GM19463 (cell line): ENCODE measurements at regions not wholly inside any gene's neighbourhood (a gene's known extent, or its start where the extent isn't known, plus 50 kb on each side); places are given as distances from the start of the nearest gene placed in this dataset.
"Not testable (repeated sequence)": the region's sequence is repeated elsewhere in the genome, so short reads cannot be mapped to it uniquely, and the experiment has no call there.

Experiments used
- ATAC-seq: cut with Tn5 transposase; IDR thresholded peaks from one replicate; pipeline ENCODE4 v1.9.1; 2021; ENCODE audit warnings: mild to moderate bottlenecking, moderate library complexity; ENCODE audit not compliant: unreplicated experiment

DNA sequence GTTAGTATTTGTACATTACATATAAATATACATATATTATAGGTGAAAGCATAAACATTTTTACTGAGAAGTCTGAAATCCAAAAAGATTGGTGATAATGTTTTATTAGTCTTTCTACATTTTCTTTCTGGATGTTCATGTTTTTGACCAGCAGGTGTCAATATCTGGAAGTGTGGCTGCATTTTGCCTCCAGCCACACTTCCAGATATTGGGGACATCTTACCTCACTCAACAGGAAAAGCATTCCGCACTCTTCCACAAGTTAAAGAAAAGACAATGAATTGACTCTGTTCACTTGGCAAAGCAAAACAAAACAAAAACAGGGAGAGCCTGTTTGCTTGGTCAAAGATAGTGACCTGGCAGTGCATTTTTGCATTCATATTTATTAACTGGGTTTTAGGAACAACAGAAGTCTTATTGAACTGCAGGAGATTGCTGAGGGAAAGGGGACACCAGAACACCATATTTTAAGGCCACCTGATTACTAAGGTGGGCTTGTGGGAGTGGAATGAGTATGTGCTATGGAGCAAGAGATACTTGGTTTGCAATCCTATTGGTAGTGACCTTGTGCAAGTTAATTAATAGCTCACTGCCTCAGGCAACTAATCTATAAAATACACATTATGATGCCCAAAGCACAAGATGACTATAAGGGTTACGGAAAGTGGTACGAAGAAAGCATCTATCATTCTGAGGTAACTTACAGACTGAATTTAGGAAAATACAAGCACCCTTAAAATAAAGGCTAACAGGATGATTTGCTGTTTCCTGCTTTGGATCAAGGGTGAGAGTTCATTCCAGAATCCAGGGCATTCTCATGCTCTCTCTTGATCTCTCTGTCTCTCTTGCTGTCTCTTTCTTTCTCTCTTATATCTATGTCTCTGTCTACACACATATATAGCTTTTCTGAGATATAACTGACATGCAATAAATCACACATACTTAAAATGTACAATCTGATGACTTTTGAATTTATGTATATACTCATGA is 389.9 kb upstream of the EMCN start:
- no peak for ATAC-seq

DNA sequence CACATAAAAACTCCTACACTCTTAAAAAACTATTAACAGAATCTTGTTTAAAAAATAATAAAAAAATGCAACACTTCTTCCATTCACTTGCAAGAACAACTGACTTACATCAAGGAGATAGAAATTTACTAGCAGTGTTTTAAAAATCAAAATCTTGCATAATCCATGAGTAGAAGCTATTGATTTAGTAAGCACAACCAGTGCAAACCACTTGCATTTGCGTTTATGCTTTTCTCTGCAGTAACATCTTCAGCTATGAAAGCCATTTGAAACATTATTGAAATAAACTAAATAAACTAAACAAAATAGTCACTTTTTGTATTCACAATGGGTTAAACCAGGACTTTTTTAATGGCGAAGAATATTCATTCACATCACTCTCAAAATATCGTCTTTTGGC is 389.2 kb upstream of the EMCN start:
- no peak for ATAC-seq

DNA sequence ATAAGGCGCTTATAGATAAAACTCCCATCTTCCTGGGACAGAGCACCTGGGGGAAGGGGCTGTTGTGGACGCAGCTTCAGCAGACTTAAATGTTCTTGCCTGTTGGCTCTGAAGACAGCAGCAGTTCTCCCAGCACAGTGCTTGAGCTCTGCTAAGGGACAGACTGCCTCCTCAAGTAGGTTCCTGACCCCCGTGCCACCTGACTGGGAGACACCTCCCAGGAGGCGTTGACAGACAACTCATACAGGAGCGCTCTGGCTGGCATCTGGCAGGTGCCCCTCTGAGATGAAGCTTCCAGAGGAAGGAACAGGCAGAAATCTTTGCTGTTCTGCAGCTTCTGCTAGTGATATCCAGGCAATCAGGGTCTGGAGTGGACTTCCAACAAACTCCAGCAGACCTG is 383.1 kb upstream of the EMCN start:
- ATAC-seq = not testable (repeated sequence)

DNA sequence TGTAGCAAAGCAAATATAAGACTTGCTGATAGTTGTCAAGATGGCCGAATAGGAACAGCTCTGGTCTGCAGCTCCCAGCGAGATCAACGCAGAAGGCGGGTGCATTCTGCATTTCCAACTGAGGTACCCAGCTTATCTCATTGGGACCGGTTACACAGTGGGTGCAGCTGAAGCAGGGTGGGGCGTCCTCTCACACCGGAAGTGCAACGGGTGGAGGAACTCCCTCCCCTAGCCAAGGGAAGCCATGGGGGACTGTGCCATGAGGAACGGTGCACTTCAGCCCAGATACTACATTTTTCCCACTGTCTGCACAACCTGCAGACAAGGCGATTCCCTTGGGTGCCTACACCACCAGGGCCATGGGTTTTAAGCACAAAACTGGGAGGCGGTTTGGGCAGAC is 382.3 kb upstream of the EMCN start:
- ATAC-seq = no peak

DNA sequence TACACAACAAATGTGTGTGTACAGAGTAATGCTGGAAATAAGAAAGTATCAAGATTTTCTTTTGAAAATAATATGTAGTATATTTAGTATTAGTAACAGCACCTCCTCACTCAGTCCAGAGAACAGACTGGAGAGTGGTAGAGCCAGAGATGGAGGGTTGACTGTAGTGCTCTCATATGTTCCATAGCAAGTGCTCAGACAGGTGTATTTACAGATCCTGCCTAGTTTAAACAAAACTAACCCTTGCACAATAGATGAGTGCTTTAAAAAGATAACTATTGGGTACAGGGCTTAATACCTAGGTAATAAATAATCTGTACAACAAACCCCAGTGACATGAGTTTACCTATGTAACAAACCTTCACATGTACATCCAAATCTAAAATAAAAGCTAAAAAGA is 381.0 kb upstream of the EMCN start:
- ATAC-seq = no peak

DNA sequence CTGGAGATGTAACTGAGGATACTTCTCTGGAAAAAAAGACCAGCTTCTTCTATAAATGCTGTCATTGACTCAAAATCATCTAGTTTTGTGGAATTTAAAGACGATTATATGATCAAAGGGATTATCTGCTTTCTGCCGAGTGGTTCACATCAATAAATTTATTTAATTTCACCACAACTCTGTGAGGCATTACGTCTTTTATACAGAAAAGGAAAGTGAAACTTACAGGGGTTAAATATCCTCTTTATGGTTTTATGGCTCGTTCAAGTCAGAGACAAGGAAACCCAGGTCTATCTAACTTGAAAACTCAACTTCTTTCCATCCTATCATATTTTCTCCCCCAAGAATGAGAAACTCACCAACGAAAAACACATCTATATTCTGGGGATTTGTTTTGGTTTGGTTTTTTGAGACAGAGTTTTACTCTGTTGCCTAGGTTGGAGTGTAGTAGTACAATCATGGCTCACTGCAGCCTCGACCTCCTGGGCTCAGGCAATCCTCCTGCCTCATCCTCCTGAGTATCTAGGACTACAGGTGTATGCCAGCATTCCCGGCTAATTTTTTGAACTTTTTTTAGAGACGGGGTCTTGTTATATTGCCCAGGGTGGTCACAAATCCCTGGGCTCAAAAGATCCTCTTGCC is 377.9 kb upstream of the EMCN start:
- ATAC-seq = peak; percentile 79

DNA sequence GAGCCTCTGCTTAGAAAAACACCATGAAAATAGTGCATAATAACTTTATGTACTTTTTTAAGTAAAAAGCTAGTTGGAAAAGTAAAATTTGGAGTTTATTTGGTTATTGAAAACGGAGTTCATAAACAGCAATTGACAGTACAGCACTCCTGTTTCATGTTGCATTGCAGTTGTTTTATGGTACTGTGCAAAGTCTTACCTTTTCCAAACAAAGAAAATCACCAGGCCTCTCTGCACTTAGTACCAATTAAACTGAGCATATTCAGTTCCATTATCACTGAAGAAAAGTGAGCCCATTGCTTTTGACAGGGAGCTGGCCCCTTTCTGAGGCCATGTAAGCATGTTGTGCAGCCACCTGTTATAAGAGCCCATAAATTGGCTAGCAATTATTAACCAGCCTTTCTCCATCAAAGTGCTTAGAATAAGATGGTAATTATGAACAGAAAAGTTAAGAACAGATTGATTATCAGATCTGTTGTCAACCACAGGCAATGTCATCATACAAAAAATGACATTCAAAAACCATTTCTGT is 376.6 kb upstream of the EMCN start:
- no peak for ATAC-seq

DNA sequence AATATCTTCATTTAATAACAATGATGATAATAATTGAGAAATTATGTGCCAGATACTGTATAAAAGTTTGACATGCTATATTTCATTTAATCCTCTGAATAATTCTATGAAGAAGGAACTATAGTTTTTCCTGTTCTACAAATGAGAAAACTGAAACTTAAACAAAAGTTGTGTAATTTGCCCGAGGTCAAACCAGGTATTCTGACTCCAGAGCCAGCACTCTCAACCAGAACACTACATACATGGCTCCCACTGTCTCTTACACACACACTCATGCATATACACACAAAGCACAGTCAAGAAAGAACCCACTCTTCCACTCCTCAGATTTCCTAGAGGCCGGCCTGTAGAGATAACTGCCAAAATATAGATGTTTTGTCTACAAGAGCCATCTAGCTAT is 374.0 kb upstream of the EMCN start:
- no peak for ATAC-seq

DNA sequence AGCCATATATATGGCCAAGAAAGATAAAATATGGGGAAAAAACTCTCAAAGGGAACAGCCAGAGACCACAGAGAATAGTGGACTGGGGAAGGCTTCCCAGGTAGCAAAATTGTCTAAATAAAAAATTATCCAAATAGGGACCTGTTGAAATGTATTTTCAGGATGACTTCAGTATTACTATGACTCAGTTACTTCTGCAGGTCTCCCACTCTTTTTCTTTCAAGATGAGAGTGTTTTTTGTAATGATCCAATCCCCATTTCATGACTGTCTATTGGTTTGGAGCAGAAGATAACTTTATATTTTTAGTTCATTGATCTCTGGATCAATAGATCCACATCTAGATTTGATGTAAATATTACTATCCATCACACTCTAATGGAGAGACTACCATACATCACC is 372.1 kb upstream of the EMCN start:
- no peak for ATAC-seq

DNA sequence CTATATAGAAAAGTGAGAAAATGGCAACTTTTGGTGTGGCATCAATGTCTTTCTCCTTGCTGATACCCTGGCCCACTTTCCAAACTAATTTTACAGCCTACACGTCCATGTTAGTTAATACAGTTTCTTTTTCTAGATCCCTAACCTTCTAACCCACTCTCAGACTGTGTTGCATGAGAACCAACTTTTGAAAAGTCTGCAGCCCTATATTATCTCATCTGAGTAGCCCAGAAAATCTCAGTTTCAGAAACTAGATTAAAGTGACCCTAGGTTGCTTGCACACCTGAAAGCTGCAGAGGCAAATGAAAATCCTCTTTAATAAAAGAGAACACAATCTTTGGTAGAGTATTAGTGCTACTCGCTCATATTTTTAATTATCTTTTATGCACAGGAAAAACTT is 371.6 kb upstream of the EMCN start:
- no peak for ATAC-seq

DNA sequence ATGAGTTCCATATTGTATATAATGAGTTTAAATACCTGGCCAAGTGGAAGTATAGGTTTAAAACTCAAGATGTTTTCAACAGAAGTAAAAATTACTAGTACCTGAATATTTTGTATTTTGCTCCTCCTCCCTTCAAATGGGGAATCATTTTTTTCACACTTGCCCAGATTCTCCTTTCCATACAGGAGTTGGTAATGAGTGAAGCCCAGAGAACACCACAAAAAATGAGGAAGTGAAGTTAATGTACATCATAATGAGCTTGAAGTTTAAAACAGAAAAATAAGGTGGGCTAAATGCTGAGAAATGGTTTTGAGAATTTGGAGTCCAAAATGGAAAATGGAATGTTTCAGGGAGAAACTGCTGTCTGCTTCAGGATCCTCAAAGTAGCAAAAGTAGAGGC is 364.8 kb upstream of the EMCN start:
- ATAC-seq = no peak

DNA sequence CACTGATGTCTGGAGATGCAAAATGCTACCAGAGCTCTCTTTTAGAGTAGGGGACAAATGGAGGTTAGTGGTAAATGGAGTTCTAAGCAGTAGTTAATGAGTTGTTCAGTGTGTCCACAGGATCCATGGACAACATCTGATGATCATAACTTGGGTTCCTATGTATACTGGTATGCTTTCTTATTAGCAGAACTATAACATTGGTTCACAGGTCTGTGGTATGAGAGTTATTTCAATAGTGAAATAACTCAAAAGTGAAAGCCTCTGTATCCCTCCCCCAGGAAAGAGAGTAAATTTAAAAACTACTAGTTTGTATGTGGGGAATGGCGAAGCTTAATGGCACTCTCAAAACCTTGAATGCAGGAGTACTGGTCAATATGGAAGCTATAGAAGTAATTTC is 363.5 kb upstream of the EMCN start:
- ATAC-seq = no peak

DNA sequence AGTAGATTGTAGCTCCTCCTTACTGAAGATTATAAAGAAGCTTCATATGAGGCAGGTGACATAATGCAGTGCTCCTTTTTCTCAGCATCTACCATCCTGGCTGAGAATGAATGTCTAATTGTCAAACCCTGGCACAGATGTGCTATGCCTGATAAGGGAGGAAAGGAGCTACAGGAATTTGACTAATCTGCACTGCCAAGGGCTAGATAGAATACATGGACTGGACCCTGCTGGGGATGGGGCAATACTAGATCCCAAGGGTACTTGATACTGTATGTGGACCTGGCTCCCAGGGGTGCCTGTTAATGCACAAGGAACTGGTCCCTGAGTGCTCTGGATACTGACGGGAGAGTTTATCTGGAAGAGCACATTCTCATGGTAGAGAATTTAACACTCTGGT is 362.2 kb upstream of the EMCN start:
- ATAC-seq = no peak

DNA sequence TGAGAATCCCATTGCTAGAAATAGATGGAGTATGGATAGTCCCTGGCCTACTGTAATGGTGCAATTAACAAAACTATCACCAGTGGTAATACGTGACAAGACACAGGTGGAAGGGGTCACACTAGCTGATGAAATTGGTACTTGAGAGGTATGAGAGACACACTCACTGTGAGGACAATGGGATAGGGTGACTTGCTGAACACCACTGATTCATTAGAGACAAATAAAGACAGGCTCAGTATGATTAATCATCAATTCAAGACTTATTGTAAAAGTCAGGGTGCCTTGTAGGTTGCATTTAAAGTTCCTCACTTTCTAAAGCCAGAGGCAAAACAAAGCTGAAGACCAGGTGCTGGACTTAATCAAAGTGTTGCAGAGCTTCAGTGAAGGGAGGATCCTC is 361.6 kb upstream of the EMCN start:
- no peak for ATAC-seq

DNA sequence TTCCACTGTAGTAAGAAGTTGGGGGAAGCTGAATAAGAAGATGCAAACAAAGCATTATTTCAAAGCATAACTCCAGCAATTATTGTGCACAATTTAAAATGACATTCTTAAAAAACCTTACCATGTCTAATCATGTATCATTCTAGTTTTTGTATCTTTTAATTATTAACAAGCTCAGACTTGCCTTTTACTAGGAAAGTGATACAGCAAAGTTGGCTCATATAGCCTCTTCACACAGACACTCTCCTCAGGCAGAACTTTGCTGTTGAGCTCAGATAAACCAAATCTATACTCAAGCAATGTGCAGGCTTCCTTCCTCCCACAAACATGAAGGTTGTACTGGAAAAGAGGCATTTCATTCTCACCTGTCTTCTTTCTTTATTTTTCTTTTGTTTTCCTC is 358.7 kb upstream of the EMCN start:
- no peak for ATAC-seq

DNA sequence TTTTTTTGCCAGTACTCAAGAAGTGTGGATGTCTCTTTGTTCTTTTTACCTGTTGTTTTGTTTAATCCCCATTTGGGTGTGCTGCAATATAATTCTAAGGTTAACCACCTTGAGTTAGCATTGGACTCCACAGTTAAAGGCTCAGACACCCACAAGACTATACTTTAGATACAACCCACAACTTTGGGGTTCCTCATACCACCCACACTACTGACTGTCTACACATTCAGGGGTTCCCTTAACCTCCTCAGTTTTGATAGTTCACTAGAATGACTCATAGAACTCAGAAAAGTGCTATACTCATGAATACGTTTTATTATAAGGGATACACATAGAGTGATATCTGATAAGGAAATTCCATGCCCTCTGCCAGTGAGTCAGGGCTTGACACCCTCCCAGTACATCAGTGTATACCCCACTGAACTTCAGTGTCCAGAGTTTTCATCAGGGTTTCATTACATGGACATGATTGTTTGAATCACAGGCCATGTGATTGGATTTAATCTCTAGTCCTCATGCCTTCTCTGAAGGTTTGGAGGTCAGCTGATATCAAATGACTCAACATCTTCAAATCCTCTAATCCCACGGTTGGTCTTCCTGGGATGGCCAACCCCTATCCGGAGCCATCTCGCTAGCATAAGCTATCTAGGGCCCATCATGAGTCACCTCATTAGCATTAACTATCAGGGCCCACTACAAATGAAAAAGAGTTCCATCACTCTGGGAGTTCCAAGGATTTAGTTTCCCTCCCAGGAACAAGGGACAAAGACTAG is 357.7 kb upstream of the EMCN start:
- ATAC-seq = no peak

DNA sequence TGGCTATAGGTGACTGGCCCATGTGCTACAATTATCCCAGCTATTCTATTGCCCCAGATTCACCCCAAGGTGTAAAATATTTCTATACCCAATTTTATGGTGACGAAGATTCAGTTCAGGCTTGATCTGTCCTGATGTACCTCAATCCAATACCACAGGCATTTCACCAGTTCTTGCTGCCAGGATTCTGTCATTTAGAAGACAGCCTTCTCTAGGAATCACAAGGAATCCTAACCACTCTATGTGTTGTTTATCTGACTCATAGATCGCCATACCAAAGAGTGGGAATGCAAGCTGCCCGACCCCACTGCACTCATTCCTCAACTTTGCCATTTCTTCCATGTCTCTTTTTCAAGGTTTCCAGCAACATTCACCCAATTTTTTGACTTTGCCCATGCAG is 355.0 kb upstream of the EMCN start:
- ATAC-seq = no peak

DNA sequence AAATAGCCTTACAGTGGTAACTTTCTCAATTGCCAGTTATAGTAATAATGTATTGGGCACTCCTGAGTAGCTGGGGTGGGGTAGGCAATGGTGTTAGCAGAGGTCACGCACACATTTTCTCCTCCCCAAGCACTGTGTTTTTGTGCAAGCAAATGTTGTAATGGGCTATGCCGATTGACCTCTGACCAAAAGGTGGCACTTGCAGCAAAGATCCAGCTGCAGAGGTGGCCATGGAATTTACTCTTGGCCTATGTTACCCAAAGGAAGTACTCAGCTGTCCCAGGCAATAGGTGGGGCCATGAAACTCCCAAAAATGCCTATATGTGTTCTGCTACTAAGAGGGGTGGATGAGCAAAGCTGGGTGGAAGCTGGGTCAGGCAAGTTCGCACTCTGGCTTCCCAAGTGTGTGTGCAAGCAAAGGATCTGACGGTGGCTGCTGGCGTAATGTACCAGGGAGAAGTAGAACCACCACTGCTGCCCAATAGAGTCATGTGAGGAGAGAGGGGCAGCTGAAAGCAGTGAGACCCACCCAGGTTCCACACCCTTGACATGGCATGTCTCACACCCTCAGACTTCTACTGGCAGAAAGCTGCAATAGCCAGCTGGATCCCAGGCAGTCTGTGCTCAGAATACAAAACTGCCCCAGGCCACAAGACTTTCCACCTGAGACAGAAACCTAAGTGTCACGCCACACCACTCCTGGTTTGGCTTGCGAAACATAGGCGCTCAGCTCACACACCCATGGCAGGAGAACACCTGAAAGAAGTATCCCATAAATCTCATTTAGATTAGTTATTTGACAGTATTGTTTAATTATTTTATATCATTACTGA is 353.3 kb upstream of the EMCN start:
- ATAC-seq = no peak

DNA sequence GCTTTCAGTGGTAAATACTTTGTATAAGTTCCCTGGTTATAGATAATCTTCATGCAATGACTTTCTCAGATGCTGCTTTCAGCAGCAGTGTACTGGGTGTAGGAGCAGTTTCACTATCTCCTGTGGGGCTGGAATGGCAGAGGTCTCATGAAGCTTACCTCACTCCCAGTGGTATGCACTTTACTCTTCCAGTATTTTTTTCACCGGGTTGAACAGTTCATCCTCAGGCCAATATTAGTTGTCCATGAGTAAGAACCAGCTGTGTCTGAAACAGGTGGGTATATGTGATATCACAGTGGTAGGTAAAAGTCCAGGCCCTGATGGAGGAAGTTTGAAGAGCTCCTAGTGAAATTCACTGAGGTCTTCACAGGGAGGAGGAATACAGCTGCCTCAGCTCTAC is 351.5 kb upstream of the EMCN start:
- ATAC-seq = no peak

DNA sequence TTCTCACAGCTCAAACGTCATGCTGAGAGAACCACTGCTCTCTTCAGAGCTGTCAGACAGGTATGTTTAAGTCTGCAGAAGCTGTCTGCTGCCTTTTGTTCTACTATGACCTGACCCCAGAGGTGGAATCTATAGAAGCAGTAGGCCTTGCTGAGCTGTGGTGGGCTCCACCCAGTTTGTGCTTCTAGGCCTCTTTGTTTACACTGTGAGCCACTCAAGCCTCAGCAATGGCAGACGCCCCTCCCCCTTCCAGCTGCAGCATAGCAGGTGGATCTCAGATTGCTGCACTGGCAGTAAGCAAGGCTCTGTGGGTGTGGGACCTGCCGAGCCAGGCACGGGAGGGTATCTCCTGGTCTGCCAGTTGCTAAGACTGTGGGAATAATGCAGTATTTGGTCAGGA is 350.5 kb upstream of the EMCN start:
- not testable (repeated sequence) for ATAC-seq

DNA sequence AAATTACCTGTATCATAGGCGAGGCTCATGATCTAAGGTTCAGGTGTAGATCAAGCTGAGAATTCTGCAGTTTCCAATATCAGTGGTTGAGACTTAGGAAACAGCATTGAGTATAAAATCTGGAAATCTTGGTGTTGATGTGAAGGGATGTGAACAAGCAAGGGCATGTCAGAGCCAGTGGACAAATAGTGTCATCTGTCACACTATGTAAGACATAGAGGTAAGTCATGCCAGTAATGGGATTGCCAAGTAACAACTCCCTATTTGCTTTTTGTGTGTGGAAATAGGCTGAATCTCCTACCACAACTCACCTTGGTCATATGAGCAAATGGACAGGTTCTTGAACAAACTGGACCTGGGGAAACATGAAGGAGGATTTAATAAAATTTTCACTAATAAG is 334.5 kb upstream of the EMCN start:
- ATAC-seq = no peak
